GM19397 (cell line): ENCODE measurements at regions not wholly inside any gene's neighbourhood (a gene's known extent, or its start where the extent isn't known, plus 50 kb on each side); places are given as distances from the start of the nearest gene placed in this dataset.
"Not testable (repeated sequence)": the region's sequence is repeated elsewhere in the genome, so short reads cannot be mapped to it uniquely, and the experiment has no call there.

ENCODE experiments used
- ATAC-seq: cut with Tn5 transposase; IDR thresholded peaks from one replicate; pipeline ENCODE4 v1.9.1; 2021; ENCODE audit warnings: mild to moderate bottlenecking, moderate library complexity; ENCODE audit not compliant: unreplicated experiment

- ATAC-seq = no peak
Measured at GRCh38 chr1:182229921-182230491, 161.6 kb downstream of the GLUL start.

GRCh38 chr1:182229451-182229850 is 162.1 kb downstream of the GLUL start:
- no peak for ATAC-seq

- ATAC-seq = no peak
Measured at GRCh38 chr1:182227864-182228547, 163.6 kb downstream of the GLUL start.

- ATAC-seq = no peak
Measured at GRCh38 chr1:182226618-182227017, 165.0 kb downstream of the GLUL start.

GRCh38 chr1:182225755-182226154 is 164.2 kb upstream of the ZNF648 start:
- ATAC-seq = not testable (repeated sequence)

GRCh38 chr1:182221990-182222389 is 160.5 kb upstream of the ZNF648 start:
- ATAC-seq = not testable (repeated sequence)

- ATAC-seq = not testable (repeated sequence)
Measured at GRCh38 chr1:182221367-182221766, 159.9 kb upstream of the ZNF648 start.

GRCh38 chr1:182217967-182218366 is 156.5 kb upstream of the ZNF648 start:
- no peak for ATAC-seq

GRCh38 chr1:182217071-182217470 is 155.6 kb upstream of the ZNF648 start:
- no peak for ATAC-seq

GRCh38 chr1:182215764-182216163 is 154.3 kb upstream of the ZNF648 start:
- ATAC-seq = no peak

- no peak for ATAC-seq
Measured at GRCh38 chr1:182213163-182213562, 151.7 kb upstream of the ZNF648 start.

- ATAC-seq = no peak
Measured at GRCh38 chr1:182211386-182211785, 149.9 kb upstream of the ZNF648 start.

GRCh38 chr1:182210417-182210816 is 148.9 kb upstream of the ZNF648 start:
- ATAC-seq = no peak

GRCh38 chr1:182207300-182207699 is 145.8 kb upstream of the ZNF648 start:
- ATAC-seq = no peak

- ATAC-seq = no peak
Measured at GRCh38 chr1:182206626-182207239, 145.2 kb upstream of the ZNF648 start.

GRCh38 chr1:182205351-182206022 is 144.0 kb upstream of the ZNF648 start:
- ATAC-seq = no peak

GRCh38 chr1:182203191-182203875 is 141.8 kb upstream of the ZNF648 start:
- ATAC-seq = no peak

GRCh38 chr1:182201490-182201889 is 140.0 kb upstream of the ZNF648 start:
- not testable (repeated sequence) for ATAC-seq

GRCh38 chr1:182200025-182200812 is 138.7 kb upstream of the ZNF648 start:
- no peak for ATAC-seq

GRCh38 chr1:182198006-182198605 is 136.6 kb upstream of the ZNF648 start:
- no peak for ATAC-seq
